Chondrocyte (in vitro differentiated cells): ENCODE measurements at regions not wholly inside any gene's neighbourhood (a gene's known extent, or its start where the extent isn't known, plus 50 kb on each side); places are given as distances from the start of the nearest gene placed in this dataset.

ENCODE experiments used
- DNase-seq: peaks from one replicate; pipeline ENCODE4 v3.0.0; 2021; ENCODE audit warnings: mixed read lengths, low spot score
- H3K27ac Mint-ChIP-seq: one replicate; pipeline ENCODE4 v1.8.0; 2021; ENCODE audit warnings: mild to moderate bottlenecking, moderate library complexity, mixed read lengths; ENCODE audit not compliant: unreplicated experiment
- H3K27me3 Mint-ChIP-seq: 2 replicates; pipeline ENCODE4 v1.8.0; 2021; ENCODE audit warnings: low read depth, mixed read lengths
- H3K36me3 Mint-ChIP-seq: 2 replicates; pipeline ENCODE4 v1.8.0; 2021; ENCODE audit warnings: low read depth, mixed read lengths
- H3K4me1 Mint-ChIP-seq: 2 replicates; pipeline ENCODE4 v1.8.0; 2021; ENCODE audit warnings: low read depth, mild to moderate bottlenecking, mixed read lengths
- H3K4me3 Mint-ChIP-seq: one replicate; pipeline ENCODE4 v1.8.0; 2021; ENCODE audit warnings: mild to moderate bottlenecking, moderate library complexity, mixed read lengths; ENCODE audit not compliant: unreplicated experiment
- H3K9me3 Mint-ChIP-seq: 2 replicates; pipeline ENCODE4 v1.8.0; 2021; ENCODE audit warnings: low read depth, mixed read lengths
- CTCF ChIP-seq: fragments of 200-600 bp; sonication (generic); IDR thresholded peaks from 2 replicates; pipeline ENCODE4 v1.5.0; 2021; ENCODE audit warnings: antibody characterized with exemption, mild to moderate bottlenecking, moderate library complexity

- Mint-ChIP-seq H3K9me3 (no peaks in the 10 kb centered on the region), H3K36me3 (no peaks in the 10 kb centered on the region), H3K4me3 (no peak overlapping the region), H3K27me3 (no peaks in the 10 kb centered on the region), H3K4me1 (no peaks in the 10 kb centered on the region), H3K27ac (no peak overlapping the region)
- TF ChIP-seq CTCF, result no peak
- DNase-seq, result no peak
Measured at GRCh38 chr4:116530048-116530447, 555.3 kb downstream of the TRAM1L1 start.

- no peaks in the 10 kb centered on the region for H3K27me3 Mint-ChIP-seq
- H3K4me1 Mint-ChIP-seq, result no peaks in the 10 kb centered on the region
- no peak for TF ChIP-seq CTCF
- H3K9me3 Mint-ChIP-seq, result no peaks in the 10 kb centered on the region
- H3K36me3 Mint-ChIP-seq, result no peaks in the 10 kb centered on the region
- no peak for DNase-seq
- no peak overlapping the region for H3K27ac Mint-ChIP-seq
- H3K4me3 Mint-ChIP-seq, result no peak overlapping the region
Measured at GRCh38 chr4:116529129-116529528, 556.2 kb downstream of the TRAM1L1 start.

- TF ChIP-seq CTCF, result no peak
- peaks cover 4% of the 10 kb centered on the region for H3K27me3 Mint-ChIP-seq
- no peak overlapping the region for H3K27ac Mint-ChIP-seq
- DNase-seq, result no peak
- no peaks in the 10 kb centered on the region for H3K36me3 Mint-ChIP-seq
- H3K4me3 Mint-ChIP-seq, result no peak overlapping the region
- H3K4me1 Mint-ChIP-seq, result no peaks in the 10 kb centered on the region
- H3K9me3 Mint-ChIP-seq, result peaks cover 6% of the 10 kb centered on the region
Measured at GRCh38 chr4:116522922-116523321, 562.5 kb downstream of the TRAM1L1 start.

- DNase-seq, result no peak
- Mint-ChIP-seq H3K9me3 (peaks cover 11% of the 10 kb centered on the region), H3K4me1 (no peaks in the 10 kb centered on the region), H3K36me3 (no peaks in the 10 kb centered on the region), H3K27ac (no peak overlapping the region), H3K27me3 (peaks cover 4% of the 10 kb centered on the region), H3K4me3 (no peak overlapping the region)
- TF ChIP-seq CTCF, result no peak
Measured at GRCh38 chr4:116520886-116521285, 564.5 kb downstream of the TRAM1L1 start.

GRCh38 chr4:116516711-116517110 lies 568.7 kb downstream of the TRAM1L1 start:
- H3K4me3 Mint-ChIP-seq, result no peak overlapping the region
- no peaks in the 10 kb centered on the region for H3K36me3 Mint-ChIP-seq
- TF ChIP-seq CTCF, result no peak
- H3K27ac Mint-ChIP-seq, result no peak overlapping the region
- peaks cover 4% of the 10 kb centered on the region for H3K27me3 Mint-ChIP-seq
- H3K4me1 Mint-ChIP-seq, result no peaks in the 10 kb centered on the region
- no peak for DNase-seq
- peaks cover 11% of the 10 kb centered on the region for H3K9me3 Mint-ChIP-seq
